HEK293 (cell line): ENCODE measurements at regions not wholly inside any gene's neighbourhood (a gene's known extent, or its start where the extent isn't known, plus 50 kb on each side); places are given as distances from the start of the nearest gene placed in this dataset.

Source experiments
- CTCF ChIA-PET: fragments of 350-600 bp; formaldehyde crosslinking; extraction: SDS; loops from one replicate; lab custom pipeline; 2021; ENCODE audit warnings: antibody characterized with exemption; lab: Yijun Ruan, JAX
- POLR2A ChIA-PET: fragments of 300-600 bp; formaldehyde crosslinking; extraction: SDS; loops from one replicate; lab custom pipeline; 2020; ENCODE audit warnings: antibody characterized with exemption, inconsistent platforms; lab: Yijun Ruan, JAX
- H3K27ac ChIP-seq: fragments of 200-500 bp; sonication (Bioruptor generic); 2 replicates; pipeline ENCODE4 v1.5.1; 2014; ENCODE audit warnings: low read depth, low read length, control low read depth, inconsistent platforms; ENCODE audit errors: extremely low read depth
- H3K36me3 ChIP-seq, 2 experiments: fragments of 200-500 bp in 1 of 2; sonication (Bioruptor generic) in 1 of 2; 1 replicate in 1 of 2; 2 replicates in 1 of 2; pipeline ENCODE4 v1.5.1; 2014 to 2017; ENCODE audit warnings: inconsistent platforms in 2 of 2, low read length in 2 of 2; ENCODE audit not compliant: control insufficient read depth in 2 of 2, insufficient read depth in 1 of 2
- H3K4me1 ChIP-seq: fragments of 200-500 bp; sonication (Bioruptor generic); 2 replicates; pipeline ENCODE4 v1.5.1; 2014; ENCODE audit warnings: mild to moderate bottlenecking, low read length, inconsistent platforms; ENCODE audit not compliant: control insufficient read depth, insufficient read depth
- H3K4me3 ChIP-seq: 2 replicates; pipeline ENCODE4 v1.5.1; 2011; ENCODE audit warnings: low read depth, mild to moderate bottlenecking, control low read depth, low read length, moderate library complexity
- H3K9me3 ChIP-seq: fragments of 200-500 bp; sonication (Bioruptor generic); 2 replicates; pipeline ENCODE4 v1.5.1; 2014; ENCODE audit warnings: low read depth, low read length, inconsistent platforms; ENCODE audit not compliant: control insufficient read depth, insufficient read depth
- GLIS1 ChIP-seq: fragments of 450-650 bp; formaldehyde crosslinking; IDR thresholded peaks from 2 replicates; pipeline ENCODE4 v1.5.1; 2016; ENCODE audit warnings: missing biosample characterization, missing genetic modification characterization
- RBAK ChIP-seq: fragments of 450-650 bp; formaldehyde crosslinking; IDR thresholded peaks from 2 replicates; pipeline ENCODE4 v1.5.1; 2016; ENCODE audit warnings: missing biosample characterization, missing genetic modification characterization
- ZNF121 ChIP-seq: fragments of 450-650 bp; formaldehyde crosslinking; IDR thresholded peaks from 2 replicates; pipeline ENCODE4 v1.5.1; 2016; ENCODE audit warnings: missing biosample characterization, missing genetic modification characterization
- ZNF175 ChIP-seq: fragments of 450-650 bp; formaldehyde crosslinking; IDR thresholded peaks from 2 replicates; pipeline ENCODE4 v1.5.1; 2016; ENCODE audit warnings: missing biosample characterization, missing genetic modification characterization
- ZNF24 ChIP-seq: fragments of 450-650 bp; formaldehyde crosslinking; IDR thresholded peaks from 2 replicates; pipeline ENCODE4 v1.5.1; 2016; ENCODE audit warnings: missing biosample characterization, missing genetic modification characterization
- ZNF311 ChIP-seq: fragments of 450-650 bp; formaldehyde crosslinking; IDR thresholded peaks from 2 replicates; pipeline ENCODE4 v1.5.1; 2017; ENCODE audit warnings: missing biosample characterization, missing genetic modification characterization, borderline replicate concordance
- ZNF416 ChIP-seq: fragments of 450-650 bp; formaldehyde crosslinking; IDR thresholded peaks from 2 replicates; pipeline ENCODE4 v1.5.1; 2016; ENCODE audit warnings: missing biosample characterization, missing genetic modification characterization
- ZNF558 ChIP-seq: fragments of 450-650 bp; formaldehyde crosslinking; IDR thresholded peaks from 2 replicates; pipeline ENCODE4 v1.5.1; 2016; ENCODE audit warnings: missing biosample characterization, missing genetic modification characterization
- ZNF785 ChIP-seq: fragments of 450-650 bp; formaldehyde crosslinking; IDR thresholded peaks from 2 replicates; pipeline ENCODE4 v1.5.1; 2016; ENCODE audit warnings: missing biosample characterization, missing genetic modification characterization
- ZXDB ChIP-seq: fragments of 450-650 bp; formaldehyde crosslinking; IDR thresholded peaks from 2 replicates; pipeline ENCODE4 v1.5.1; 2016; ENCODE audit warnings: missing biosample characterization, missing genetic modification characterization
- TF ChIP-seq, protein P1 (sequence below): fragments of 450-650 bp; formaldehyde crosslinking; IDR thresholded peaks from 2 replicates; pipeline ENCODE4 v1.5.1; 2016; ENCODE audit warnings: missing biosample characterization, missing genetic modification characterization
- TF ChIP-seq, protein P2 (sequence below): fragments of 450-650 bp; formaldehyde crosslinking; IDR thresholded peaks from 2 replicates; pipeline ENCODE4 v1.5.1; 2016; ENCODE audit warnings: missing biosample characterization, missing genetic modification characterization, borderline replicate concordance
- TF ChIP-seq, protein P3 (sequence below): fragments of 450-650 bp; formaldehyde crosslinking; IDR thresholded peaks from 2 replicates; pipeline ENCODE4 v1.5.1; 2016; ENCODE audit warnings: missing biosample characterization, missing genetic modification characterization
- TF ChIP-seq, protein P4 (sequence below): fragments of 450-650 bp; formaldehyde crosslinking; IDR thresholded peaks from 2 replicates; pipeline ENCODE4 v1.5.1; 2016; ENCODE audit warnings: missing biosample characterization, missing genetic modification characterization
- TF ChIP-seq, protein P5 (sequence below): fragments of 450-650 bp; formaldehyde crosslinking; optimal IDR thresholded peaks from 2 replicates; pipeline ENCODE3; 2016; ENCODE audit warnings: missing biosample characterization, mild to moderate bottlenecking, missing genetic modification characterization

DNA sequence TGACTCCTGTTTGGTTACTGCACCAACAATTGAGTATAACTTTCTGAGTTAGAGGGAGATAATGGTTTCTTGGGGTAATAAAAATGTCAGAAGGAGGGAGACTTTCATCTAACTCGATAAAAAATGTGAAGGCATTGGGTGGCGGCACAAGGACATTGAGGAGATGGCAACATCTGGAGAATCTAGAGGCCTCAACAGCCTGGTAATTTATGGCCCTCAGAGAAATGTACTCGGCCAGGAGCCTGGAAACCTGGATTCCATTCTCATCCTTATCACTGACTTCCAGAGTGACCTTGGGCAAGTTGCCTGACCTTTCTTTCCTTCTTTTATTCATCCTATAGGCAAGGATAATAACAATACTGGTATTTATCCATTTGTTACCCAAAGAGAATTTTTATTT lies 173.5 kb upstream of the MEX3C start:
- H3K36me3 ChIP-seq = no peaks in the 10 kb centered on the region
- POLR2A ChIA-PET = no interaction called here
- H3K4me1 ChIP-seq = no peaks in the 10 kb centered on the region
- H3K27ac ChIP-seq = no peak overlapping the region
- no peak overlapping the region for H3K4me3 ChIP-seq
- H3K9me3 ChIP-seq = no peaks in the 10 kb centered on the region
- TF ChIP-seq RBAK (tag by site-specific recombination) (no peak), ZNF24 (no peak), ZNF121 (tag by site-specific recombination) (no peak)
- TF ChIP-seq, protein P1, sequence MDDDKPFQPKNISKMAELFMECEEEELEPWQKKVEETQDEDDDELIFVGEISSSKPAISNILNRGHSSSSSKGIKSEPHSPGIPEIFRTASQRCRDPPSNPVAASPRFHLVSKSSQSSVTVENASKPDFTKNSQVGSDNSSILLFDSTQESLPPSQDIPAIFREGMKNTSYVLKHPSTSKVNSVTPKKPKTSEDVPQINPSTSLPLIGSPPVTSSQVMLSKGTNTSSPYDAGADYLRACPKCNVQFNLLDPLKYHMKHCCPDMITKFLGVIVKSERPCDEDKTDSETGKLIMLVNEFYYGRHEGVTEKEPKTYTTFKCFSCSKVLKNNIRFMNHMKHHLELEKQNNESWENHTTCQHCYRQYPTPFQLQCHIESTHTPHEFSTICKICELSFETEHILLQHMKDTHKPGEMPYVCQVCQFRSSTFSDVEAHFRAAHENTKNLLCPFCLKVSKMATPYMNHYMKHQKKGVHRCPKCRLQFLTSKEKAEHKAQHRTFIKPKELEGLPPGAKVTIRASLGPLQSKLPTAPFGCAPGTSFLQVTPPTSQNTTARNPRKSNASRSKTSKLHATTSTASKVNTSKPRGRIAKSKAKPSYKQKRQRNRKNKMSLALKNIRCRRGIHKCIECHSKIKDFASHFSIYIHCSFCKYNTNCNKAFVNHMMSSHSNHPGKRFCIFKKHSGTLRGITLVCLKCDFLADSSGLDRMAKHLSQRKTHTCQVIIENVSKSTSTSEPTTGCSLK = no peak
- TF ChIP-seq, protein P2, sequence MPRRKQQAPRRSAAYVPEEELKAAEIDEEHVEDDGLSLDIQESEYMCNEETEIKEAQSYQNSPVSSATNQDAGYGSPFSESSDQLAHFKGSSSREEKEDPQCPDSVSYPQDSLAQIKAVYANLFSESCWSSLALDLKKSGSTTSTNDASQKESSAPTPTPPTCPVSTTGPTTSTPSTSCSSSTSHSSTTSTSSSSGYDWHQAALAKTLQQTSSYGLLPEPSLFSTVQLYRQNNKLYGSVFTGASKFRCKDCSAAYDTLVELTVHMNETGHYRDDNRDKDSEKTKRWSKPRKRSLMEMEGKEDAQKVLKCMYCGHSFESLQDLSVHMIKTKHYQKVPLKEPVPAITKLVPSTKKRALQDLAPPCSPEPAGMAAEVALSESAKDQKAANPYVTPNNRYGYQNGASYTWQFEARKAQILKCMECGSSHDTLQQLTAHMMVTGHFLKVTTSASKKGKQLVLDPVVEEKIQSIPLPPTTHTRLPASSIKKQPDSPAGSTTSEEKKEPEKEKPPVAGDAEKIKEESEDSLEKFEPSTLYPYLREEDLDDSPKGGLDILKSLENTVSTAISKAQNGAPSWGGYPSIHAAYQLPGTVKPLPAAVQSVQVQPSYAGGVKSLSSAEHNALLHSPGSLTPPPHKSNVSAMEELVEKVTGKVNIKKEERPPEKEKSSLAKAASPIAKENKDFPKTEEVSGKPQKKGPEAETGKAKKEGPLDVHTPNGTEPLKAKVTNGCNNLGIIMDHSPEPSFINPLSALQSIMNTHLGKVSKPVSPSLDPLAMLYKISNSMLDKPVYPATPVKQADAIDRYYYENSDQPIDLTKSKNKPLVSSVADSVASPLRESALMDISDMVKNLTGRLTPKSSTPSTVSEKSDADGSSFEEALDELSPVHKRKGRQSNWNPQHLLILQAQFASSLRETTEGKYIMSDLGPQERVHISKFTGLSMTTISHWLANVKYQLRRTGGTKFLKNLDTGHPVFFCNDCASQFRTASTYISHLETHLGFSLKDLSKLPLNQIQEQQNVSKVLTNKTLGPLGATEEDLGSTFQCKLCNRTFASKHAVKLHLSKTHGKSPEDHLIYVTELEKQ (tag by site-specific recombination) = no peak
- TF ChIP-seq, protein P3, sequence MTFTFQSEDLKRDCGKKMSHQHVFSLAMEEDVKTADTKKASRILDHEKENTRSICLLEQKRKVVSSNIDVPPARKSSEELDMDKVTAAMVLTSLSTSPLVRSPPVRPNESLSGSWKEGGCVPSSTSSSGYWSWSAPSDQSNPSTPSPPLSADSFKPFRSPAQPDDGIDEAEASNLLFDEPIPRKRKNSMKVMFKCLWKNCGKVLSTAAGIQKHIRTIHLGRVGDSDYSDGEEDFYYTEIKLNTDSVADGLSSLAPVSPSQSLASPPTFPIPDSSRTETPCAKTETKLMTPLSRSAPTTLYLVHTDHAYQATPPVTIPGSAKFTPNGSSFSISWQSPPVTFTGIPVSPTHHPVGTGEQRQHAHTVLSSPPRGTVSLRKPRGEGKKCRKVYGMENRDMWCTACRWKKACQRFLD = no peak
- CTCF ChIA-PET = interaction anchor here (0.8 to 0.9 kb wide), 2 partner anchors 14 to 250 kb away, joined by 3 read pairs; no protein-coding TSS in a partner anchor

DNA sequence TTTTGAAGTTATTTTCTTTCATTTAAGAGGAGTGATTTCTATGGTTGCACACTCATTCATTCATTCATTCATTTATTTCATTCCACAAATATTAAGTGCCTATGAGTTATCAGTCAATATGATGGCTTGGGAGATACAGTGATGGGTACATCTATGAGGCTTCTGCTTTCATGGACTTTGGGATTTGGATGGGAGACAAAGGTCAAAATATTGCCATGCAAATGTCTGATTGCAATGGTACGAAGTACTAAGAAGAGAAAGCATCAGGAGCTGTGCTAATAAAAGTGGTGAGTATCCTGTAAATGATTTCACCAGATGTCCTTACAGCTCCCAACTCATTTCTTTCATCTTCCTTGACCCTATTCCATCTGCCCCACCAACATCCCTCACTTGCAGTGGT lies 174.4 kb upstream of the MEX3C start:
- CTCF ChIA-PET = no interaction called here
- TF ChIP-seq, protein P4, sequence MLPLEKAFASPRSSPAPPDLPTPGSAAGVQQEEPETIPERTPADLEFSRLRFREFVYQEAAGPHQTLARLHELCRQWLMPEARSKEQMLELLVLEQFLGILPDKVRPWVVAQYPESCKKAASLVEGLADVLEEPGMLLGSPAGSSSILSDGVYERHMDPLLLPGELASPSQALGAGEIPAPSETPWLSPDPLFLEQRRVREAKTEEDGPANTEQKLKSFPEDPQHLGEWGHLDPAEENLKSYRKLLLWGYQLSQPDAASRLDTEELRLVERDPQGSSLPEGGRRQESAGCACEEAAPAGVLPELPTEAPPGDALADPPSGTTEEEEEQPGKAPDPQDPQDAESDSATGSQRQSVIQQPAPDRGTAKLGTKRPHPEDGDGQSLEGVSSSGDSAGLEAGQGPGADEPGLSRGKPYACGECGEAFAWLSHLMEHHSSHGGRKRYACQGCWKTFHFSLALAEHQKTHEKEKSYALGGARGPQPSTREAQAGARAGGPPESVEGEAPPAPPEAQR (tag by site-specific recombination) = no peak
- no peak for TF ChIP-seq ZXDB (tag by site-specific recombination)
- no peak for TF ChIP-seq ZNF558 (tag by site-specific recombination)
- no peak for TF ChIP-seq ZNF416
- no peak for TF ChIP-seq ZNF785 (tag by site-specific recombination)
- no peak for TF ChIP-seq ZNF311 (tag by site-specific recombination)
- TF ChIP-seq, protein P5, sequence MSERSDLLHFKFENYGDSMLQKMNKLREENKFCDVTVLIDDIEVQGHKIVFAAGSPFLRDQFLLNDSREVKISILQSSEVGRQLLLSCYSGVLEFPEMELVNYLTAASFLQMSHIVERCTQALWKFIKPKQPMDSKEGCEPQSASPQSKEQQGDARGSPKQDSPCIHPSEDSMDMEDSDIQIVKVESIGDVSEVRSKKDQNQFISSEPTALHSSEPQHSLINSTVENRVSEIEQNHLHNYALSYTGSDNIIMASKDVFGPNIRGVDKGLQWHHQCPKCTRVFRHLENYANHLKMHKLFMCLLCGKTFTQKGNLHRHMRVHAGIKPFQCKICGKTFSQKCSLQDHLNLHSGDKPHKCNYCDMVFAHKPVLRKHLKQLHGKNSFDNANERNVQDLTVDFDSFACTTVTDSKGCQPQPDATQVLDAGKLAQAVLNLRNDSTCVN = no peak
- TF ChIP-seq ZNF175 (tag by site-specific recombination) = no peak
- no peak for TF ChIP-seq GLIS1 (tag by site-specific recombination)
- no peaks in the 10 kb centered on the region for H3K4me1 ChIP-seq
- no peak overlapping the region for H3K4me3 ChIP-seq
- H3K36me3 ChIP-seq = no peaks in the 10 kb centered on the region
- POLR2A ChIA-PET = no interaction called here
- no peaks in the 10 kb centered on the region for H3K9me3 ChIP-seq
- H3K27ac ChIP-seq = no peak overlapping the region
